Astrocyte of the cerebellum (primary cell): ENCODE measurements at regions not wholly inside any gene's neighbourhood (a gene's known extent, or its start where the extent isn't known, plus 50 kb on each side); places are given as distances from the start of the nearest gene placed in this dataset.

ENCODE experiments used
- DNase-seq: peaks from one replicate; pipeline ENCODE4 v3.0.0-alpha.2; 2011; ENCODE audit warnings: low read depth
- H3K4me3 ChIP-seq: 2 replicates; pipeline ENCODE4 v1.5.1; 2011; ENCODE audit warnings: mild to moderate bottlenecking, low read depth, low read length, moderate library complexity
- CTCF ChIP-seq: IDR thresholded peaks from 2 replicates; pipeline ENCODE4 v1.5.1; 2012; ENCODE audit warnings: low read length, low read depth, moderate library complexity, mild to moderate bottlenecking; ENCODE audit errors: missing control alignments
- in situ Hi-C: cut with HindIII; loops from 2 replicates; pipeline ENCODE4 v1.10.0; 2017; ENCODE audit warnings: low sequenced_read_pairs

- no peak for DNase-seq
- in situ Hi-C loops: no loop called here
- TF ChIP-seq CTCF: no peak
- H3K4me3 ChIP-seq: no peak overlapping the region
Observed at GRCh38 chr13:84654654-84655275, 772.5 kb upstream of the SLITRK1 start.

- TF ChIP-seq CTCF: no peak
- H3K4me3 ChIP-seq: no peak overlapping the region
- in situ Hi-C loops: no loop called here
Observed at GRCh38 chr13:84653915-84654534, 771.8 kb upstream of the SLITRK1 start.

GRCh38 chr13:84651705-84652104, 769.4 kb upstream of the SLITRK1 start:
- in situ Hi-C loops: no loop called here

More at GRCh38 chr13:84653915-84654534, 771.8 kb upstream of the SLITRK1 start:
- DNase-seq: no peak

GRCh38 chr13:84651288-84651687, 769.0 kb upstream of the SLITRK1 start:
- no peak overlapping the region for H3K4me3 ChIP-seq
- peak; percentile 54 for DNase-seq
- TF ChIP-seq CTCF: no peak
- in situ Hi-C loops: no loop called here

More at GRCh38 chr13:84651705-84652104, 769.4 kb upstream of the SLITRK1 start:
- TF ChIP-seq CTCF: no peak
- no peak overlapping the region for H3K4me3 ChIP-seq
- no peak for DNase-seq

- in situ Hi-C loops: no loop called here
- DNase-seq: no peak
- TF ChIP-seq CTCF: no peak
- no peak overlapping the region for H3K4me3 ChIP-seq
Observed at GRCh38 chr13:84649853-84650252, 767.6 kb upstream of the SLITRK1 start.

- no peak for TF ChIP-seq CTCF
- H3K4me3 ChIP-seq: no peak overlapping the region
- in situ Hi-C loops: no loop called here
- no peak for DNase-seq
Observed at GRCh38 chr13:84648069-84648640, 765.9 kb upstream of the SLITRK1 start.
